Neural crest cell (in vitro differentiated cells): ENCODE measurements at regions not wholly inside any gene's neighbourhood (a gene's known extent, or its start where the extent isn't known, plus 50 kb on each side); places are given as distances from the start of the nearest gene placed in this dataset.

Experiments used
- DNase-seq: peaks from one replicate; pipeline ENCODE4 v3.0.0; 2021; ENCODE audit warnings: low read depth, mixed read lengths, low spot score
- H3K27ac Mint-ChIP-seq: one replicate; pipeline ENCODE4 v1.8.0; 2021; ENCODE audit warnings: mild to moderate bottlenecking, mixed read lengths; ENCODE audit not compliant: unreplicated experiment
- H3K27me3 Mint-ChIP-seq: 2 replicates; pipeline ENCODE4 v1.8.0; 2021; ENCODE audit warnings: low read depth, mild to moderate bottlenecking, mixed read lengths
- H3K36me3 Mint-ChIP-seq: 2 replicates; pipeline ENCODE4 v1.8.0; 2021; ENCODE audit warnings: low read depth, mild to moderate bottlenecking, mixed read lengths
- H3K4me1 Mint-ChIP-seq: 2 replicates; pipeline ENCODE4 v1.8.0; 2021; ENCODE audit warnings: mixed read lengths
- H3K4me3 Mint-ChIP-seq: one replicate; pipeline ENCODE4 v1.8.0; 2021; ENCODE audit warnings: mild to moderate bottlenecking, mixed read lengths
- H3K9me3 Mint-ChIP-seq: 2 replicates; pipeline ENCODE4 v1.8.0; 2021; ENCODE audit warnings: mixed read lengths
- CTCF ChIP-seq: fragments of 200-600 bp; sonication (generic); conservative IDR thresholded peaks from 2 replicates; pipeline ENCODE4 v1.5.0; 2021; ENCODE audit warnings: antibody characterized with exemption, mild to moderate bottlenecking

DNA sequence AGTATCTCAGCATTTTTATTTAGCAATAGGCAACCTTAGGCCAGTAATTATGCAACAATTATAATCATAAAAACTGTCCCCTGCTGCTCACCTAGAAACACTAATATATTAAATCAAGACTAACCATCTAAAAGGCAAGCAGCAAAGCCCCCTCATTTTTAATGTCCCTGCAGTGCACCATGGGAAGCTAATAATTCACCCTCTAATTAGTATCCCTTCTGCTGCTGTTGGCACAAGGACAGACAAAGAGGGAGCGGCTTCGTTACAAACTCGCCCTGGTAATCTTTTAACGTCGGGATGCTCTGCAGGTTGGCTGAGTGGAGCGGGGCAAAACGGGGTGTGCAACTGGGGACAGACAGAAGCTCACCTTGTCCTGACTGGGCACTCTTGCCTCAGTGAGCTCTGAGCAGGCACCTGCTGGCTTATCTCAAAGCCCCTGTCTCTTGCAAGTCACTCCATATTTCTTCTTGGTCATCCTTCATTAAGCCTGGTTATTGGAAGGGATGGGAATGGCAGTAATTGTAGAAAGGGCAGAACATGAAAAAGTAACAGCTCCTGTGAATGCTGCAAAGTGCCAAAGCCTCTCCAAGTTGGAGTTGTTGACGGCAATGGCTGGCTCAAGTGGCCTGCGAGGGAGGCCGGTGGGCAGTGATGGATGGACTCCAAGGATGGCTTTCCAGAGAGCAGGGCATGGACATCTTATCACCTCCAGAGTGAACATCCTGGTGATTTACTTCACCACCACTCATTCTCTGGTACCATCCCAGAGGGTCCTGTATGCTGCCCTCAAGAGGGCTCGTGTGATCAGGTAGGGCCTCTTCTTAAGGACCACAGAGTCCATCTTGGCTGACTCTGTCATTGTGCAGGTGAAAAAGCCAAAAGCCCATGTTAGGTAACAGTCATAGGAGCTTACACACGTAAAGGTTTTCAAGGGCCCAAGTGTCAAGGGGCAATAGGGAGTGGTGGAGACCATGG, 219.6 kb upstream of the N4BP1 start:
- no peak for DNase-seq
- H3K4me1 Mint-ChIP-seq, result peaks cover 7% of the 10 kb centered on the region

GRCh38 chr16:48824271-48824670, 214.3 kb upstream of the N4BP1 start:
- H3K9me3 Mint-ChIP-seq, result no peaks in the 10 kb centered on the region
- H3K36me3 Mint-ChIP-seq, result no peaks in the 10 kb centered on the region
- no peak overlapping the region for H3K4me3 Mint-ChIP-seq
- H3K27me3 Mint-ChIP-seq, result peaks cover 71% of the 10 kb centered on the region
- no peaks in the 10 kb centered on the region for H3K4me1 Mint-ChIP-seq
- H3K27ac Mint-ChIP-seq, result no peak overlapping the region
- no peak for DNase-seq
- TF ChIP-seq CTCF, result no peak

More for the DNA sequence above, 219.6 kb upstream of the N4BP1 start:
- peaks cover 61% of the 10 kb centered on the region for H3K27me3 Mint-ChIP-seq
- no peaks in the 10 kb centered on the region for H3K9me3 Mint-ChIP-seq
- no peak for TF ChIP-seq CTCF
- no peaks in the 10 kb centered on the region for H3K36me3 Mint-ChIP-seq
- H3K4me3 Mint-ChIP-seq, result no peak overlapping the region
- no peak overlapping the region for H3K27ac Mint-ChIP-seq

DNA sequence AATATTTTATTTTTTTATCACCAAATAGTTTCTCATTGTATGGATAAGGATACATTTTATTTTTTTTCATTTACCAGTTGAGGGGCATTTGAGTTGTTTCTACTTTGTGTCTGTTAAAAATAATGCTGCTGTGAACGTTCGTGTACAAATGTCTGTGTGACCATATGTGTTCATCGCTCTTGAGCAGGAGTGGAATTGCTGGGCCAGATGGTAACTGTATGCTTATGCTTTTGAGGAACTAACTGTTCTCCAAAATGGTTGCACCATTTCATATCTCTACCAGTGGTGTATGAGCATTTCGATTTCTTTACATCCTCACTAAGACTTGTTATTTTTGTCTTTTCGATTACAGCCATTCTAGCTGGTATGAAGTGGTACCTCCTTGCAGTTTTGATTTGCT, 212.5 kb upstream of the N4BP1 start:
- no peaks in the 10 kb centered on the region for H3K36me3 Mint-ChIP-seq

GRCh38 chr16:48820379-48820778, 210.4 kb upstream of the N4BP1 start:
- no peak overlapping the region for H3K4me3 Mint-ChIP-seq
- no peak overlapping the region for H3K27ac Mint-ChIP-seq
- no peak for TF ChIP-seq CTCF
- peaks cover 57% of the 10 kb centered on the region for H3K27me3 Mint-ChIP-seq
- no peaks in the 10 kb centered on the region for H3K9me3 Mint-ChIP-seq
- H3K36me3 Mint-ChIP-seq, result no peaks in the 10 kb centered on the region
- no peak for DNase-seq
- no peaks in the 10 kb centered on the region for H3K4me1 Mint-ChIP-seq

More for the DNA sequence above, 212.5 kb upstream of the N4BP1 start:
- Mint-ChIP-seq H3K4me1 (no peaks in the 10 kb centered on the region), H3K27ac (no peak overlapping the region), H3K27me3 (peaks cover 63% of the 10 kb centered on the region), H3K9me3 (no peaks in the 10 kb centered on the region), H3K4me3 (no peak overlapping the region)
- no peak for DNase-seq
- TF ChIP-seq CTCF, result no peak

DNA sequence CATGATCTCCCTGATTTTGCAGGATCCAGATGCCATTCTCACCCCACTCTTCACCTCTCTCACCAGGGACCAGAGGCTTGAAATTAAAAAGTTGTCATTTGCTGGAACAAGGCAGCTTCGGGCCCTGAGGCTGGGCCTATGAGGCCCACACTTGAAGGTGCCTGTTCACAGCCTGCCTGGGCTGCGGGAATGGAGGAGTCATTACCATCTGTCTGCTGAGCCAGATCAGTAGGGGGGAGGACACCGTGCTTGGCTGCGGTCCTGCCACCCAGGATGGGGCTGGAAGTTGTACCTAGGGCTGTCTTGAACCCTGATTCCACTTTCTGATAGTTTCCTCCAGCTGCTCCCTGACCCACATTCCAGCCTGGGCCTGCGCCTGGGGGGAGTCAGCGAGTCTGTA, 208.3 kb upstream of the N4BP1 start:
- no peak for TF ChIP-seq CTCF
- H3K27ac Mint-ChIP-seq, result no peak overlapping the region
- no peak for DNase-seq
- no peaks in the 10 kb centered on the region for H3K9me3 Mint-ChIP-seq
- H3K4me3 Mint-ChIP-seq, result no peak overlapping the region
- H3K4me1 Mint-ChIP-seq, result no peaks in the 10 kb centered on the region
- H3K27me3 Mint-ChIP-seq, result peaks cover 65% of the 10 kb centered on the region
- H3K36me3 Mint-ChIP-seq, result no peaks in the 10 kb centered on the region
